Gastrocnemius medialis (tissue), 4 donors: ENCODE measurements at regions not wholly inside any gene's neighbourhood (a gene's known extent, or its start where the extent isn't known, plus 50 kb on each side); places are given as distances from the start of the nearest gene placed in this dataset.

ENCODE experiments used
- CTCF ChIP-seq, 5 experiments: fragments of 450-650 bp in 3 of 5; fragments of 200-600 bp in 2 of 5; sonication (generic) in 2 of 5; IDR thresholded peaks in 4 of 5; conservative IDR thresholded peaks in 1 of 5; 1 replicate in 4 of 5; 2 replicates in 1 of 5; pipeline ENCODE4 v1.5.1; 2016 to 2019; ENCODE audit warnings: antibody characterized with exemption in 5 of 5, mild to moderate bottlenecking in 3 of 5, moderate library complexity in 3 of 5
- POLR2A ChIP-seq, 2 donors: fragments of 450-650 bp; IDR thresholded peaks; one replicate each; pipeline ENCODE4 v1.6.1; 2017; ENCODE audit warnings: antibody characterized with exemption in 2 of 2, mild to moderate bottlenecking in 2 of 2, moderate library complexity in 2 of 2

GRCh38 chr2:35174845-35175244 is 1180.7 kb upstream of the CRIM1 start:
- TF ChIP-seq CTCF (IDR thresholded peaks at IDR 0.05 in 4 of 5, conservative IDR thresholded peaks at IDR 0.05 in 1 of 5) (no peak), POLR2A (IDR thresholded peaks at IDR 0.05) (no peak)
